ENCODE measurements at regions not wholly inside any gene's neighbourhood (a gene's known extent, or its start where the extent isn't known, plus 50 kb on each side); places are given as distances from the start of the nearest gene placed in this dataset.
A peak's percentile ranks its signal among the peaks of the same experiment; 100 is the strongest.

GRCh38 chr7:85705076-85705475 is 518.2 kb upstream of the SEMA3D start:
- no peak for TF ChIP-seq EHF (CRISPR knock-in tag; IDR thresholded peaks at IDR 0.05)
- TF ChIP-seq EHMT2 (IDR thresholded peaks at IDR 0.05; ENCODE audit: low read depth) = no peak
- no peak for TF ChIP-seq SMC3 (IDR thresholded peaks at IDR 0.05)
- TF ChIP-seq ZC3H11A (IDR thresholded peaks at IDR 0.05) = no peak
- no peak for TF ChIP-seq HMGXB4 (CRISPR knock-in tag; IDR thresholded peaks at IDR 0.05; ENCODE audit: borderline replicate concordance)
- no peak for TF ChIP-seq HOXB13 (CRISPR knock-in tag; IDR thresholded peaks at IDR 0.05; ENCODE audit: low read depth)
- no peak for TF ChIP-seq BCL3 (IDR thresholded peaks at IDR 0.05)
- TF ChIP-seq SREBF2 (IDR thresholded peaks at IDR 0.05) = no peak
- no peak for TF ChIP-seq CBX2 (IDR thresholded peaks at IDR 0.05; ENCODE audit: borderline replicate concordance, low read depth)
- no peak for TF ChIP-seq NFE2L2 (conservative IDR thresholded peaks at IDR 0.05; ENCODE audit: low read length)
- no peak for TF ChIP-seq JUN (IDR thresholded peaks at IDR 0.05)
- TF ChIP-seq TFCP2L1 (CRISPR knock-in tag; IDR thresholded peaks at IDR 0.05) = no peak
- ATAC-seq (no peak), FAIRE-seq (no peak), DNase-seq (ENCODE audit: low read depth in 1 of 2, low spot score in 1 of 2) (no peak)
- Histone ChIP-seq H3K9me3 (no peaks in the 10 kb centered on the region), H3K27ac (no peak overlapping the region), H3K4me3 (no peak overlapping the region), H3K4me2 (no peak overlapping the region), H3K4me1 (no peaks in the 10 kb centered on the region)
- ChIA-PET CTCF (interaction anchor here (0.7 kb wide), 1 partner anchor 519 kb away, joined by 3 read pairs; no protein-coding TSS in a partner anchor), POLR2A (no interaction called here)
- WGBS (ENCODE audit: missing lambda C conversion rate) = 87% methylated on average over 2 of the region's 2 CpGs

GRCh38 chr7:85703251-85704010 is 516.6 kb upstream of the SEMA3D start:
- TF ChIP-seq SREBF2 (IDR thresholded peaks at IDR 0.05) (no peak), FOSL2 (IDR thresholded peaks at IDR 0.05) (no peak), FOSL2 (CRISPR knock-in tag; IDR thresholded peaks at IDR 0.05) (no peak), USF2 (IDR thresholded peaks at IDR 0.05) (no peak), KDM5A (IDR thresholded peaks at IDR 0.05) (no peak), HES2 (IDR thresholded peaks at IDR 0.05) (no peak)
- peak; percentile 32 for FAIRE-seq
- CTCF ChIA-PET = no interaction called here
- no peak overlapping the region for H3K4me2 ChIP-seq
- no peak for DNase-seq (ENCODE audit: low read depth in 1 of 2, low spot score in 1 of 2)
- H3K4me3 ChIP-seq = no peak overlapping the region
- no peak for ATAC-seq
- no peaks in the 10 kb centered on the region; the same call in 2 of the 3 replicates for H3K4me1 ChIP-seq
- H3K27ac ChIP-seq = no peak overlapping the region
- no peaks in the 10 kb centered on the region for H3K9me3 ChIP-seq
- POLR2A ChIA-PET = no interaction called here
- WGBS (ENCODE audit: missing lambda C conversion rate) = 89% methylated on average over 2 of the region's 2 CpGs

GRCh38 chr7:85702348-85702747 is 515.5 kb upstream of the SEMA3D start:
- FAIRE-seq = no peak
- ChIA-PET CTCF (no interaction called here), POLR2A (no interaction called here)
- TF ChIP-seq RNF2 (IDR thresholded peaks at IDR 0.05; ENCODE audit: borderline replicate concordance, low read depth) = no peak
- no peak for TF ChIP-seq ELK1 (IDR thresholded peaks at IDR 0.05; ENCODE audit: low read depth, low read length)
- no peak for TF ChIP-seq HEYL (CRISPR knock-in tag; IDR thresholded peaks at IDR 0.05)
- TF ChIP-seq MAFK (IDR thresholded peaks at IDR 0.05; ENCODE audit: partially characterized antibody) = no peak
- no peak for TF ChIP-seq SMC3 (IDR thresholded peaks at IDR 0.05)
- TF ChIP-seq TFCP2L1 (CRISPR knock-in tag; IDR thresholded peaks at IDR 0.05) = no peak
- TF ChIP-seq HOXB13 (CRISPR knock-in tag; IDR thresholded peaks at IDR 0.05; ENCODE audit: low read depth) = no peak
- TF ChIP-seq EP300 (IDR thresholded peaks at IDR 0.05) = no peak
- no peak for TF ChIP-seq JUN (IDR thresholded peaks at IDR 0.05)
- no peak for TF ChIP-seq HDAC2 (IDR thresholded peaks at IDR 0.05)
- no peaks in the 10 kb centered on the region; the same call in 2 of the 3 replicates for H3K4me1 ChIP-seq
- no peak overlapping the region for H3K4me3 ChIP-seq
- no peak for DNase-seq (ENCODE audit: low read depth in 1 of 2, low spot score in 1 of 2)
- no peak overlapping the region for H3K27ac ChIP-seq
- no peak overlapping the region for H3K4me2 ChIP-seq
- ATAC-seq = no peak
- no peaks in the 10 kb centered on the region for H3K9me3 ChIP-seq

All from A549 (cell line).